HG03095 (cell line): ENCODE measurements at regions not wholly inside any gene's neighbourhood (a gene's known extent, or its start where the extent isn't known, plus 50 kb on each side); places are given as distances from the start of the nearest gene placed in this dataset.
"Not testable (repeated sequence)": the region's sequence is repeated elsewhere in the genome, so short reads cannot be mapped to it uniquely, and the experiment has no call there.

Experiments
- ATAC-seq: cut with Tn5 transposase; IDR thresholded peaks from one replicate; pipeline ENCODE4 v1.9.1; 2021; ENCODE audit warnings: moderate library complexity; ENCODE audit not compliant: unreplicated experiment

GRCh38 chr5:91599863-91600262, 216.7 kb upstream of the ARRDC3 start:
- ATAC-seq, result no peak

GRCh38 chr5:91598216-91598615, 215.1 kb upstream of the ARRDC3 start:
- ATAC-seq, result no peak

- no peak for ATAC-seq
Observed at GRCh38 chr5:91595424-91595823, 212.3 kb upstream of the ARRDC3 start.

GRCh38 chr5:91591076-91591475, 208.0 kb upstream of the ARRDC3 start:
- no peak for ATAC-seq

- ATAC-seq, result no peak
Observed at GRCh38 chr5:91586232-91586631, 203.1 kb upstream of the ARRDC3 start.

GRCh38 chr5:91584352-91584751, 201.2 kb upstream of the ARRDC3 start:
- no peak for ATAC-seq

GRCh38 chr5:91566012-91566411, 182.9 kb upstream of the ARRDC3 start:
- not testable (repeated sequence) for ATAC-seq

GRCh38 chr5:91562922-91563321, 179.8 kb upstream of the ARRDC3 start:
- no peak for ATAC-seq

GRCh38 chr5:91541696-91542095, 158.6 kb upstream of the ARRDC3 start:
- ATAC-seq, result no peak

- no peak for ATAC-seq
Observed at GRCh38 chr5:91538179-91538578, 155.1 kb upstream of the ARRDC3 start.

GRCh38 chr5:91535499-91535898, 152.4 kb upstream of the ARRDC3 start:
- no peak for ATAC-seq

GRCh38 chr5:91534332-91534731, 151.2 kb upstream of the ARRDC3 start:
- no peak for ATAC-seq

- no peak for ATAC-seq
Observed at GRCh38 chr5:91532779-91533178, 149.7 kb upstream of the ARRDC3 start.

GRCh38 chr5:91532281-91532680, 149.2 kb upstream of the ARRDC3 start:
- ATAC-seq, result no peak

GRCh38 chr5:91528831-91529230, 145.7 kb upstream of the ARRDC3 start:
- ATAC-seq, result no peak

GRCh38 chr5:91521785-91522184, 138.7 kb upstream of the ARRDC3 start:
- no peak for ATAC-seq

GRCh38 chr5:91521334-91521733, 138.2 kb upstream of the ARRDC3 start:
- no peak for ATAC-seq

GRCh38 chr5:91514400-91514799, 131.3 kb upstream of the ARRDC3 start:
- no peak for ATAC-seq

- ATAC-seq, result no peak
Observed at GRCh38 chr5:91503321-91503720, 120.2 kb upstream of the ARRDC3 start.

GRCh38 chr5:91500758-91501157, 117.6 kb upstream of the ARRDC3 start:
- ATAC-seq, result no peak

GRCh38 chr5:91499943-91500531, 116.9 kb upstream of the ARRDC3 start:
- no peak for ATAC-seq

- no peak for ATAC-seq
Observed at GRCh38 chr5:91495699-91496098, 112.6 kb upstream of the ARRDC3 start.

- ATAC-seq, result no peak
Observed at GRCh38 chr5:91494447-91494996, 111.4 kb upstream of the ARRDC3 start.
